ENCODE measurements at regions not wholly inside any gene's neighbourhood (a gene's known extent, or its start where the extent isn't known, plus 50 kb on each side); places are given as distances from the start of the nearest gene placed in this dataset.

- H3K4me2 ChIP-seq (ENCODE audit: low read depth, low read length) = no peak overlapping the region
- H3K9me3 ChIP-seq (ENCODE audit: control insufficient read depth, insufficient read depth, low read length) = no peaks in the 10 kb centered on the region
- H3K9ac ChIP-seq (ENCODE audit: low read depth, low read length) = no peak overlapping the region
- ChIA-PET CTCF (no interaction called here), POLR2A (ENCODE audit: unreplicated experiment) (no interaction called here)
- H2AK5ac ChIP-seq (ENCODE audit: low read depth, low read length) = no peak overlapping the region
- WGBS, 2 experiments (ENCODE audit: extremely low coverage in 2 of 2, insufficient read length in 1 of 2) = 60% methylated on average over 1 of the region's 3 CpGs; no CpG with 5 or more reads in 1 of the 2 experiments
- H2BK5ac ChIP-seq (ENCODE audit: low read depth, low read length, poor library complexity, severe bottlenecking) = no peak overlapping the region
- no peak overlapping the region for H4K5ac ChIP-seq (ENCODE audit: low read depth, low read length)
- H3K18ac ChIP-seq (ENCODE audit: low read depth, low read length) = no peak overlapping the region
- H3K9me1 ChIP-seq (ENCODE audit: insufficient read depth, low read length) = no peaks in the 10 kb centered on the region
- H3K27me3 ChIP-seq (ENCODE audit: control insufficient read depth, insufficient read depth, low read length) = peaks cover 4% of the 10 kb centered on the region; the same call in 1 of the 2 replicates
- H4K20me1 ChIP-seq (ENCODE audit: insufficient read depth, low read length) = no peaks in the 10 kb centered on the region
- H3K4ac ChIP-seq (ENCODE audit: low read depth, low read length) = no peak overlapping the region
- DNase-seq (no peak), ATAC-seq (ENCODE audit: low read depth) (no peak)
- H2BK15ac ChIP-seq (ENCODE audit: low read depth, low read length) = no peak overlapping the region
- dilution Hi-C loops (cut with HindIII; ENCODE audit: low sequenced_read_pairs, unreplicated experiment) (no loop called here), in situ Hi-C loops (cut with MboI; ENCODE audit: low sequenced_read_pairs) (no loop called here), intact Hi-C loops (cut with micrococcal nuclease) (loop anchor here (5.0 kb wide), 1 partner anchor 42 kb away; no protein-coding TSS in a partner anchor)
- no peak overlapping the region for H2BK20ac ChIP-seq (ENCODE audit: low read depth, low read length)
- no peak overlapping the region for H3K4me3 ChIP-seq (ENCODE audit: insufficient read depth, low read depth, low read length)
- H4K8ac ChIP-seq (ENCODE audit: low read depth in 2 of 2, low read length in 2 of 2) = no peak overlapping the region
- no peak overlapping the region for H2AFZ ChIP-seq (replicated peaks; ENCODE audit: low read length, poor library complexity)
- no peak overlapping the region for H3K27ac ChIP-seq (ENCODE audit: insufficient read depth, low read length)
- no peak for TF ChIP-seq RCOR1 (IDR thresholded peaks at IDR 0.05; ENCODE audit: insufficient replicate concordance, low read length)
- TF ChIP-seq RAD21 (IDR thresholded peaks at IDR 0.05; ENCODE audit: low read length) = no peak
- no peak for TF ChIP-seq POLR2A (IDR thresholded peaks at IDR 0.05; ENCODE audit: low read depth, low read length)
- no peak for TF ChIP-seq CEBPB (IDR thresholded peaks at IDR 0.05; ENCODE audit: low read depth, low read length)
- TF ChIP-seq CTCF (conservative IDR thresholded peaks at IDR 0.05; ENCODE audit: low read depth, low read length) = no peak
- no peak overlapping the region for H3K23ac ChIP-seq (ENCODE audit: low read depth, low read length)
- no peaks in the 10 kb centered on the region for H3K36me3 ChIP-seq (ENCODE audit: control insufficient read depth, insufficient read depth, low read length)
- no peaks in the 10 kb centered on the region for H3K4me1 ChIP-seq (ENCODE audit: control insufficient read depth, insufficient read depth, low read length)
- H2AK9ac ChIP-seq (replicated peaks; ENCODE audit: low read depth, low read length, poor library complexity) = no peak overlapping the region
- BruUV-seq (replicated peaks) = no TSS peak
- no peak overlapping the region for H2BK120ac ChIP-seq (ENCODE audit: low read depth, low read length)
- H3K79me1 ChIP-seq (ENCODE audit: low read depth in 1 of 2, low read length in 2 of 2) = no peaks in the 10 kb centered on the region
- no peak overlapping the region for H3K56ac ChIP-seq (ENCODE audit: extremely low read depth, insufficient read depth, low read length)
- no peak overlapping the region for H4K91ac ChIP-seq (ENCODE audit: insufficient read depth, low read depth, low read length)
- no peak overlapping the region for H3K14ac ChIP-seq (replicated peaks; ENCODE audit: low read depth, low read length)
These were observed 95.5 kb upstream of the UBAC2 start for GRCh38 chr13:99105160-99105559.
